Activated CD8-positive, alpha-beta T cell treated with anti-CD3 and anti-CD28 coated beads, Interleukin-2, amount 10 ng/mL, durations not matched to agents 7 days and 5 days (primary cell): ENCODE measurements at regions not wholly inside any gene's neighbourhood (a gene's known extent, or its start where the extent isn't known, plus 50 kb on each side); places are given as distances from the start of the nearest gene placed in this dataset.

Source experiments
- ATAC-seq: fragments of 150-1000 bp; cut with Tn5 transposase; one replicate; pipeline ENCODE4 v1.10.0; 2021; ENCODE audit warnings: moderate library complexity
- CTCF ChIA-PET: fragments of 350-600 bp; sonication (Branson Sonifier 250); formaldehyde crosslinking; loops from one replicate; lab custom pipeline; 2021; ENCODE audit warnings: antibody characterized with exemption; lab: Charles Lee
- POLR2A ChIA-PET: fragments of 350-600 bp; sonication (Branson Sonifier 250); formaldehyde crosslinking; loops from one replicate; lab custom pipeline; 2021; ENCODE audit warnings: antibody characterized with exemption; lab: Charles Lee
- DNase-seq: peaks from one replicate; pipeline ENCODE4 v3.0.0-alpha.2; 2020
- H3K27ac Mint-ChIP-seq: one replicate; pipeline ENCODE4 v1.8.0; 2021; ENCODE audit warnings: mild to moderate bottlenecking, mixed read lengths
- H3K27me3 Mint-ChIP-seq: one replicate; pipeline ENCODE4 v1.8.0; 2021; ENCODE audit warnings: low read depth, mixed read lengths
- H3K36me3 Mint-ChIP-seq: one replicate; pipeline ENCODE4 v1.8.0; 2021; ENCODE audit warnings: low read depth, mixed read lengths
- H3K4me1 Mint-ChIP-seq: one replicate; pipeline ENCODE4 v1.8.0; 2021; ENCODE audit warnings: low read depth, mixed read lengths
- H3K4me3 Mint-ChIP-seq: one replicate; pipeline ENCODE4 v1.8.0; 2021; ENCODE audit warnings: mild to moderate bottlenecking, mixed read lengths
- H3K9me3 Mint-ChIP-seq: one replicate; pipeline ENCODE4 v1.8.0; 2022; ENCODE audit warnings: mixed read lengths; ENCODE audit not compliant: insufficient read depth

DNA sequence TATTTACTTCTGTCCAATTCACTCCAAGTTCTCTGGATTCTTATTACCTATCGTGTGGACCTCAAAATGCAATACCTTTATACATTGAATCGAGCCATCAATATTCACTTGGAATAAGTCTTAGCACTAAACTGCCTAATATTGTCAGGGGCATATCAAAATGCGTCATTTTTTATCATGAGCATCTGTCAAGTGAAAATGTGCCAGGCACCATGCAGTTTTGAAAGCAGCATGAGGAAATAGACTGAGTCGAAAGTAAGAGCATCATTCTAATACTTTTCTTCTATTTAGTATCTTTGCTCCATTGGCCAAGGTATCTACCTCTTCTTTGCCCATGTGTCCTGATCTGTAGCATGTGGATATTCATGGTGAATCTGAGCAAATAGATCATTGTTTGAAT, 1193.4 kb downstream of the CDH11 start:
- DNase-seq (no peak), ATAC-seq (no peak)
- ChIA-PET POLR2A (no interaction called here), CTCF (no interaction called here)
- Mint-ChIP-seq H3K4me3 (no peak overlapping the region), H3K27me3 (no peaks in the 10 kb centered on the region), H3K36me3 (no peaks in the 10 kb centered on the region), H3K27ac (no peak overlapping the region), H3K4me1 (no peaks in the 10 kb centered on the region), H3K9me3 (peaks cover 18% of the 10 kb centered on the region)

DNA sequence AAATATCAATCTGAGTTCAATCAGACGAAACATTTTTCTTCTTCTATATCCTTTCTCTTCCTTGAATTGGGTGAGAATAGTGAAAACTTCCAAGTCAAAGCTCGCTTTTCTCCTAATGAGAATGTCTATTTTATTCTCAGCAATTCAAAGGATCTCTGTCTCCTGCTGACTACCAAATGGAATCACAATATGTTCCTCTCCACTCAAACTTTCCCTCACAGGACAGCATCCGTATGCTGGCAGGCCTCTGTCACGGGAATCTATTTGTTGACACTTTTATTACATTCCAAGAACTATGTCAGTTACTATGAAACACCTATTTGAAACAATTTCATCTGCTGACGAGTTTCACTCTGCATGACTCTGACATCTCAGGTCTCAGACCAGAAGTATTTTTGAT, 1196.6 kb downstream of the CDH11 start:
- ATAC-seq, result no peak
- no peak for DNase-seq
- Mint-ChIP-seq H3K36me3 (no peaks in the 10 kb centered on the region), H3K9me3 (peaks cover 28% of the 10 kb centered on the region), H3K27me3 (no peaks in the 10 kb centered on the region), H3K4me3 (no peak overlapping the region), H3K27ac (no peak overlapping the region), H3K4me1 (no peaks in the 10 kb centered on the region)
- POLR2A ChIA-PET, result no interaction called here
- CTCF ChIA-PET, result no interaction called here

DNA sequence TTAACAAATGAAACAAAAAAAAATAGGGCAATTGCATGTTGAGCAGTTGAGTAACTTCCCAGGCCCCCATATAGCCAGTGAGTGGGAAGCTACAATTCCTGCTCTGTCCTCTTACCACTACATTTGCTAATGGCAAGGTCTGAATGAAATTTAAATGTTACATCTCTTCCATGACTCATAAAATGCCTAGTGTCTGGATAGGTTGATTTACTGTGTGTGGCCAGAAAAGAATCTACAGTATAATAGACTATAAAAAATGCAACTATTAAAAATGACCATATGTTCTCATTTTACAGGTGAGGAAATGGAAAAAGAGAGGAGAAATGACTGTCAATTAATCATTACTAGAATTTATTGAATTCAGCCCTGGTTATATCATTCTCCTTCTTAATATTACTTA, 1199.3 kb downstream of the CDH11 start:
- ATAC-seq (no peak), DNase-seq (no peak)
- ChIA-PET POLR2A (no interaction called here), CTCF (no interaction called here)
- Mint-ChIP-seq H3K4me3 (no peak overlapping the region), H3K27ac (no peak overlapping the region), H3K4me1 (no peaks in the 10 kb centered on the region), H3K27me3 (no peaks in the 10 kb centered on the region), H3K36me3 (no peaks in the 10 kb centered on the region), H3K9me3 (peaks cover 35% of the 10 kb centered on the region)

DNA sequence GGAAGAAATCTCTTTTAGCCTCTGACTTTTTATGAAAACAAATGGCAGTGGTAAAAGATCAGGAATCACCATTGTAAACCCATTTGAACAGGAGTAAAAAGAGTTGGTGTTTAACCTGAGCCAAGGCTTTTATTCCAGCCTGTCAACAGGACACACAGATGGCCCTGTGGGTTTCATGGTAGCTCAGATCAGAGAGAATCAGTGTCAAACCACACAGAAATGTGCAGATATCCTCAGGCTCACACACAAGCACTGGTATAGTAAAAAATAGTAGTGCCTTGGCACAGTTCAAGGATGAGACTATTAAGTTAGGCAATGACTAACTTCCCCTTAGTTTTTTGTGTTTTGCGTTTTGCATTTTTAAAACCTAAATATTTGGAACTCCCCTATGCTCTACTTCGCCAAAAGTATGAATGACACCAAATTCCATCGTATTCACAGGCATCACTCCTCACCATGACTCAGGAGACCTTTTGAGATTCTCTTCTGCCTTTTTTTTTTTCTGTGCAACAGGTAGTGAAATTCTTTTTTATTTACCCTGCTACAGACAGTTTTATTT, 1200.0 kb downstream of the CDH11 start:
- ATAC-seq (no peak), DNase-seq (no peak)
- Mint-ChIP-seq H3K27me3 (no peaks in the 10 kb centered on the region), H3K9me3 (peaks cover 40% of the 10 kb centered on the region), H3K4me3 (no peak overlapping the region), H3K27ac (no peak overlapping the region), H3K36me3 (no peaks in the 10 kb centered on the region), H3K4me1 (no peaks in the 10 kb centered on the region)
- ChIA-PET POLR2A (no interaction called here), CTCF (no interaction called here)

DNA sequence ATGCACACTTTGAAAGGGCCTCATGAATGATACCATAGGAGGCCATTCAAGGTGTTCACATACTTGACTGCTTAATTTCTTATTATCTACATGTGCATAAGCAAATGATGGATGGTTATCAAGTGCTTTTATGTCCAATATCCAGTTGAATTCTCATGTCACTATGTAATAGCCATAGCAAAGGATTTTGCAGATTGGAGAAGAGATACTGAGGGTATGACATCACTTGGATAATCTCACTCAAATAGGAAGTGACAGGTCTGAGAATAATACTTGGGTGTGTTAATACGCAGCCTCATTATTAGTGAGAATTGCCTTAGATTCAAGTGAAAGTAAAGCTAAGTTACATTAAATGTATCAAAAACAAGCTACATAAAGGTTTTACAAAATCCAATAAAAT, 1208.6 kb downstream of the CDH11 start:
- ChIA-PET CTCF (no interaction called here), POLR2A (no interaction called here)
- Mint-ChIP-seq H3K36me3 (no peaks in the 10 kb centered on the region), H3K27ac (no peak overlapping the region), H3K4me3 (no peak overlapping the region), H3K4me1 (no peaks in the 10 kb centered on the region), H3K27me3 (no peaks in the 10 kb centered on the region), H3K9me3 (peaks cover 33% of the 10 kb centered on the region)
- ATAC-seq, result no peak
- no peak for DNase-seq

DNA sequence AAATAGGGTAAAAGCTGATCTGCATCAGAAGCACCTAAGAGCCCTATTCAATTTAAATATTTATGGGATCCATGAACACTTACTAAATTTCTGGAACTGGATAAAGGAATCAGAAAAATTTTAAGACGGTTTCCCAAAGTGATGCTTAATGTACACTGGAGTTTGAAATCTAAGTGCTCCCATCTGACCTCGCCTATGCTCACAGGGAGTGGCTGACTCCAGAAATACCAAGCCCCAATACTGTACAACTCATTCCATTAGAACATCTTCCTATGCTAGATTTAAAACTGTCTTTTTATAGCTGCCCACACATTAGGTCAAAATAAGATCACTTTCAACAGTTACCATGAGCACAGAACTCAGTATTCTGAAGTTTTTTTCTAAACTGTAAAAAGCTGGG, 1214.6 kb downstream of the CDH11 start:
- DNase-seq, result no peak
- Mint-ChIP-seq H3K9me3 (peaks cover 27% of the 10 kb centered on the region), H3K36me3 (no peaks in the 10 kb centered on the region), H3K4me3 (no peak overlapping the region), H3K4me1 (no peaks in the 10 kb centered on the region), H3K27me3 (no peaks in the 10 kb centered on the region), H3K27ac (no peak overlapping the region)
- ATAC-seq, result no peak
- POLR2A ChIA-PET, result no interaction called here
- CTCF ChIA-PET, result no interaction called here

DNA sequence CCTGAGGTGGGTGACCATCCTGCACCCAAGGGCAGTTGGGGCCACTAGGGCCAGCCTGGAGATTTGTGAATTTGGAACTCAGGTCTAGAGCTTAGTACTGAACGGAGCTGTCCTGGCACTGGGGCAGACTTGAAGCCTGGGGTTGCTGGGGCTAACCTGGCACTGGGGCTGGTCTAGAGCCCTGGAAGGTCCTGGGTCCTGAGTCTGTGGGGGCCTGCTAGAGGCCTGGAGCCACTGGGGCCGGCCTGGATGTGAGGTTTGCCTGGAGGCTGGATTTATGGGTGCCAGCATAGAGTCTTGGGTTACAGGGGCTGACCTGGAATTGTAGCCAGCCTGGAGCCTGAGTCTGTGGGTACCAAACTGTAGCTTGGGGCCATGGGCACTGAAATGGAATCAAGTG, 1216.9 kb downstream of the CDH11 start:
- POLR2A ChIA-PET, result no interaction called here
- no peaks in the 10 kb centered on the region for H3K36me3 Mint-ChIP-seq
- H3K9me3 Mint-ChIP-seq, result peaks cover 27% of the 10 kb centered on the region
- H3K27me3 Mint-ChIP-seq, result no peaks in the 10 kb centered on the region
- no peaks in the 10 kb centered on the region for H3K4me1 Mint-ChIP-seq
- no peak for ATAC-seq
- no peak overlapping the region for H3K27ac Mint-ChIP-seq
- DNase-seq, result no peak
- H3K4me3 Mint-ChIP-seq, result no peak overlapping the region
- CTCF ChIA-PET, result no interaction called here

DNA sequence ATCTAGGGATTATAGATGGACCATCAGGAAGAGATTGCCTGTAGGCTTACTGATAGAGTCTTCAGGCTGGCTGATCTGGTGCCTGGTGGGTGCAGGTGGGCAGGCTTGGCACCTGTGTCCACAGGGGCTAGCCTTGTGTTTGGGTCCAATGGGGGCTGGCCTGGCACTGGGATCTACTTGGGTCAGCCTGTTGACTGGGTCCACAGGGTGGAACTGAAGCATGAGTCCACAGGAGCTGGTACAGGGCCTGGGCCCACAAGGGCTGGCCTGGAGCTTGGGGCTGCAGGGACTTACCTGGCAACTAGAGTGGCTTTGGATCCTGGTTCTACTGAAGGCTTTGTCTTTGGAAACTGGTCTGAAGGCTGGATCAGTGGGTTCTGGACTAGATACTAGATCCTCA, 1217.7 kb downstream of the CDH11 start:
- DNase-seq, result no peak
- no peak for ATAC-seq
- Mint-ChIP-seq H3K27ac (no peak overlapping the region), H3K9me3 (peaks cover 23% of the 10 kb centered on the region), H3K27me3 (no peaks in the 10 kb centered on the region), H3K4me1 (no peaks in the 10 kb centered on the region), H3K4me3 (no peak overlapping the region), H3K36me3 (no peaks in the 10 kb centered on the region)
- ChIA-PET POLR2A (no interaction called here), CTCF (no interaction called here)

DNA sequence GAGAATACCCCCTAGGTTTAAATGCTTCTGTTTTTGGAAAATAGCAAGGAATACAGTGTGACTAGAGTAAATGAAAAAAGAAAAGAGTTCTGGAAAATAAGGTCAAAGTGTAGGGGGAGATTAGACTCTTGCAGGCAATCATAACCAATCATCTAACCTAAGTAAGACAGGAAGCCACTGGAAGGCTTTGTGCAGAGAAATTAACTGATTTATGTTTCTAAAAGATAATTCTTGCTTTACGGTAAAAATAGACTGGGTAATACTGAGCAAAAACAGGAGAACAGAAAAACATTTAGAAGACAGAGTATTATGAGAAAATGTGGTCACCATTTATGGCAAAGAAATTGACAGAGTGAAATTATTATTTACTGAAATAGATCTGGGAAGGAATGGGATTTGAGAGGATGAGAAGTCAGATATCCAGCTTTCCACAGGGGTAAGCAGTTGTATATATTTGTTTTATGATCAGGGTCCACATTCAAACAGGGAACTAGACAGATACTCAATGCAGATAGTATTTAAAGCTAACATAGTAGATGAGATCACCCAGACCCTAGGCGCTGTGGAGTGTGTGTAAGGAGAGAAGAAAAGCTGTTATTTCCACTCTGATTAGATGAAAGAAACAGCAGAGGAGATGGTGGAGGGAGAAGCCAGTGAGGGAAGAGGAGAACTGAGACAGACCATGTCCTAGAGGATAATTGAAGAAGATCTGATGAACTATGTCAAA, 1225.3 kb downstream of the CDH11 start:
- Mint-ChIP-seq H3K9me3 (peaks cover 5% of the 10 kb centered on the region), H3K27me3 (no peaks in the 10 kb centered on the region), H3K27ac (no peak overlapping the region), H3K4me1 (no peaks in the 10 kb centered on the region), H3K4me3 (no peak overlapping the region), H3K36me3 (no peaks in the 10 kb centered on the region)
- DNase-seq, result no peak
- no peak for ATAC-seq
- POLR2A ChIA-PET, result no interaction called here
- CTCF ChIA-PET, result no interaction called here

DNA sequence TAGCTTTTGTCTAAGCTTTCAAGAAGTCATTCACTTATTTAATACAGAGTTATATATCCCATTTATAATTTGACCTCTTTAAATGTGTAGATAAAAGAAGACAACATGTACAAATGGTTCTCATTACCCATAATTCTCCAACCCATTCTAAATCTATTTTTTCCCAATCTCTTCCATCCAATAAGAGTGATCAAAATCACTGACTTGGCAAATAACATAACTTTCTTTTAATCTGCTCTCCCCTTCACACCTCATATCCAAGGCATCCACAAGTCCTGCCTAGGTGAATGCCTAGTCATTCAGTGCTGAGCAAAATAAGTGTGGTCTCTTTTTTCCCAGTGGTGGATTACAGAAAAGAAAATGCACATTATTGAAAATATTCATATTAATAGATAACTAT, 1231.1 kb downstream of the CDH11 start:
- Mint-ChIP-seq H3K4me3 (no peak overlapping the region), H3K27me3 (no peaks in the 10 kb centered on the region), H3K9me3 (peaks cover 28% of the 10 kb centered on the region), H3K4me1 (no peaks in the 10 kb centered on the region), H3K27ac (no peak overlapping the region), H3K36me3 (no peaks in the 10 kb centered on the region)
- DNase-seq, result no peak
- no peak for ATAC-seq
- POLR2A ChIA-PET, result no interaction called here
- CTCF ChIA-PET, result no interaction called here

DNA sequence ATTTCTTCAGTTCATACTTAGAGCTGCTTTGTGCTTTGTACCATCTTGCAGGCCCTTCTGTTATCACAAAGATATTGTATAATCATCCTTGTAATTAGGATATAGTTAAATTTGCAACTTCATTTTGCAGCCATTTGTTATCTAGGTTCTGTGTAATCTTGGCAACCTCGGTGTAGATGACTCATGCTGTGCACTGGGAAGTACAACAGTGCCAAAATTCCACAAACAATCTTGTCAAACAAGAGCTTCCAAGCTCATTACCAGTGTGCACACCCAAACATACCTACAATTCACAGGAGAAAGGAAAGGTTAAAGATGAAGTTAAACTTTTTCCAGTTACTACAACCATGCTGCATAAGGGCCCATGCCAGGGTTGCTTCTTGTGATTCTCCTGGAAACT, 1231.8 kb downstream of the CDH11 start:
- ChIA-PET POLR2A (no interaction called here), CTCF (no interaction called here)
- no peak overlapping the region for H3K4me3 Mint-ChIP-seq
- no peaks in the 10 kb centered on the region for H3K4me1 Mint-ChIP-seq
- ATAC-seq (no peak), DNase-seq (no peak)
- no peak overlapping the region for H3K27ac Mint-ChIP-seq
- H3K27me3 Mint-ChIP-seq, result no peaks in the 10 kb centered on the region
- peaks cover 28% of the 10 kb centered on the region for H3K9me3 Mint-ChIP-seq
- H3K36me3 Mint-ChIP-seq, result no peaks in the 10 kb centered on the region

DNA sequence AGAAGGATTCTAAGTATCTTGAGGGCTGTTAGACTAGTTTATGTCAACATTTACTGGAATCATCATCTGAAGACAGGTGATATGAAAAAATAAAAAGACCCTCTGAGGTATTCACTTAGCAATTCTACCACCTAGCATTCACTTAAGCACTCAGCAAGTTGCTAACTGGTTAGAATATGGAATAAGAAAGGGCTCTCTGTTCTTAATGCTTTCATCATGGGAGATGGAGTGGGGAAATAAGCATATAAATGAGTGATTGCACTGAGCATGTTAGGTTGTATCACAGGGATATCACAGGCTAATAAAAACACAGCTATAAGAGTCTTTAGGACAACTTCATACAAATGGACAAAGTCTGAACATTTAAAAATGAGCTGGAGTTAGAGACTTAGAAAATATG, 1238.8 kb downstream of the CDH11 start:
- DNase-seq (no peak), ATAC-seq (no peak)
- H3K36me3 Mint-ChIP-seq, result no peaks in the 10 kb centered on the region
- no peaks in the 10 kb centered on the region for H3K27me3 Mint-ChIP-seq
- H3K9me3 Mint-ChIP-seq, result peaks cover 34% of the 10 kb centered on the region
- no peak overlapping the region for H3K27ac Mint-ChIP-seq
- ChIA-PET POLR2A (no interaction called here), CTCF (no interaction called here)
- H3K4me1 Mint-ChIP-seq, result no peaks in the 10 kb centered on the region
- no peak overlapping the region for H3K4me3 Mint-ChIP-seq

DNA sequence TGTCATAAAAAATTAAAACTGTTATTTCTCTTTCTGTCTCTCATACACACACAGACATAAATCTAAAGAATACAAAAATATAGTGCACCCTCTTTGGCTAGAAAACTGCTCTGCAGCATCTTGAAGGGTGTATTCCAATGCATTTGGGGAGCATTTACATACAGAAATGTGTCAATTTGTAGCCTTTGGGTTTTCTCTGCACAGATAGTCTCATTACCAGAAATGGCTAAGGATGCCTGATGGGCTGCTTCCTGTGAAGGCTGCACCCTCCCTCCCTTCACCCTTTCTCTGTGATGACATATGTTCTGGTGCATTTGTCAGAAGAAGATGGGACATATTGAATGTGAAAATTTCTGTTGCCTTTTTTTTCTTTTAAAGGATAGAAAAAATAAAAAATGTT, 1239.3 kb downstream of the CDH11 start:
- Mint-ChIP-seq H3K36me3 (no peaks in the 10 kb centered on the region), H3K27ac (no peak overlapping the region), H3K4me3 (no peak overlapping the region), H3K27me3 (no peaks in the 10 kb centered on the region), H3K4me1 (no peaks in the 10 kb centered on the region), H3K9me3 (peaks cover 30% of the 10 kb centered on the region)
- ChIA-PET CTCF (no interaction called here), POLR2A (no interaction called here)
- DNase-seq, result no peak
- no peak for ATAC-seq
